ENCODE measurements at regions not wholly inside any gene's neighbourhood (a gene's known extent, or its start where the extent isn't known, plus 50 kb on each side); places are given as distances from the start of the nearest gene placed in this dataset.

DNA sequence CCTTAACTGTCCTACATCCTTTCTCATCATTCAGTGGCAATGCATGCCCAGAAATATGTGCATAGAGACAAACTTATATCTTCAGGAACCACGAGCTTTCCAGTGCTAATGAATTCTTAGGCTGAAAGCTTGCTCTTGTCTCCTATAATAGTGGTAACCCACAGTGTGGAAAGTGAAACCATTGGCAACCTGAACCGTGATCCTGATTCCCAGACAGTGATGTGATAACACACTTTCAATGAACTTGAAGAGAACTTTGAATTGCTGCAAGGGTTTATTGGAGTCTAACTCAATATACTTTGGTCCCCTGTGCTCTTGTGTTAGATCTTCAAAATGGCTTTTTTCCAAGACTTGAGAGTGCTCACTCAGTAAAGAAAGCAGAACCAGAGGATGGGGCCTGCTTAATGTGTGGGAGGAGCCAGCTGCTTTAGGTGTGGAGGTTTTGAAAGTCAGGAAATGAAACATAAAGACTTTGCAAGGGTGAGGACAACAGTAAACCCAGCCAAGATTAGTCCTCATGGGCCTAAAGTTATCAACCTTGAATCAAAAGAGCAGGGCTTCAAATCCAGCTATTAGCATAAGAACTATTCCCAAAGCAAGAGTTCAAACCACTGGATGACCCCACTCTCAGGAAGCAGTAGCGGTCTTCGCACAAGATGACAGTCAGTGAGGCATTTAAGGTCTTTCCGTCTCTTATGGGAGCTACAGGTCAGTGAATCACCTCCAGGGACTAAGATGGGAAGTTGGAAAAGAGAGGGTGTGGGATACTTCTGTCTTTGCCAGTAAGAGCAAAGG, 332.4 kb upstream of the NRP1 start:
- no peak overlapping the region for H3K4me2 ChIP-seq (ENCODE audit: control insufficient read depth, extremely low read depth, insufficient read depth, low read depth, low read length)
- H3K27me3 ChIP-seq (ENCODE audit: control insufficient read depth, extremely low read depth, insufficient read depth, low read length) = no peaks in the 10 kb centered on the region
- TF ChIP-seq EZH2 (IDR thresholded peaks at IDR 0.05; ENCODE audit: low read length) = no peak
- TF ChIP-seq, protein P1, sequence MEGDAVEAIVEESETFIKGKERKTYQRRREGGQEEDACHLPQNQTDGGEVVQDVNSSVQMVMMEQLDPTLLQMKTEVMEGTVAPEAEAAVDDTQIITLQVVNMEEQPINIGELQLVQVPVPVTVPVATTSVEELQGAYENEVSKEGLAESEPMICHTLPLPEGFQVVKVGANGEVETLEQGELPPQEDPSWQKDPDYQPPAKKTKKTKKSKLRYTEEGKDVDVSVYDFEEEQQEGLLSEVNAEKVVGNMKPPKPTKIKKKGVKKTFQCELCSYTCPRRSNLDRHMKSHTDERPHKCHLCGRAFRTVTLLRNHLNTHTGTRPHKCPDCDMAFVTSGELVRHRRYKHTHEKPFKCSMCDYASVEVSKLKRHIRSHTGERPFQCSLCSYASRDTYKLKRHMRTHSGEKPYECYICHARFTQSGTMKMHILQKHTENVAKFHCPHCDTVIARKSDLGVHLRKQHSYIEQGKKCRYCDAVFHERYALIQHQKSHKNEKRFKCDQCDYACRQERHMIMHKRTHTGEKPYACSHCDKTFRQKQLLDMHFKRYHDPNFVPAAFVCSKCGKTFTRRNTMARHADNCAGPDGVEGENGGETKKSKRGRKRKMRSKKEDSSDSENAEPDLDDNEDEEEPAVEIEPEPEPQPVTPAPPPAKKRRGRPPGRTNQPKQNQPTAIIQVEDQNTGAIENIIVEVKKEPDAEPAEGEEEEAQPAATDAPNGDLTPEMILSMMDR (optimal IDR thresholded peaks at IDR 0.05 in 1 of 3, IDR thresholded peaks at IDR 0.05 in 1 of 3, conservative IDR thresholded peaks at IDR 0.05 in 1 of 3; ENCODE audit: extremely low read depth in 1 of 3, insufficient read depth in 2 of 3, low read length in 3 of 3) = no peak
- FAIRE-seq = no peak
- no peaks in the 10 kb centered on the region for H4K20me1 ChIP-seq (ENCODE audit: control insufficient read depth, extremely low read depth, insufficient read depth, low read length)
- H3K4me3 ChIP-seq (ENCODE audit: control insufficient read depth in 2 of 3, extremely low read depth in 1 of 3, insufficient read depth in 2 of 3, low read depth in 1 of 3, low read length in 3 of 3) = no peak overlapping the region
- no peak overlapping the region for H3K9ac ChIP-seq (ENCODE audit: control insufficient read depth, extremely low read depth, insufficient read depth, low read length)
- no peak overlapping the region for H3K27ac ChIP-seq (ENCODE audit: control insufficient read depth, insufficient read depth, low read length)
- H3K36me3 ChIP-seq (ENCODE audit: control insufficient read depth in 2 of 2, extremely low read depth in 1 of 2, insufficient read depth in 2 of 2, low read length in 2 of 2) = no peaks in the 10 kb centered on the region
- no peaks in the 10 kb centered on the region for H3K79me2 ChIP-seq (ENCODE audit: control insufficient read depth, insufficient read depth, low read length)
- H3K9me3 ChIP-seq (ENCODE audit: control insufficient read depth, low read depth, low read length) = no peaks in the 10 kb centered on the region
- peaks cover 2% of the 10 kb centered on the region for H3K4me1 ChIP-seq (ENCODE audit: control insufficient read depth, extremely low read depth, insufficient read depth, low read length)
- no peak overlapping the region for H2AFZ ChIP-seq (ENCODE audit: control insufficient read depth, low read length)
- DNase-seq (ENCODE audit: low read depth, low spot score) = no peak
- H3K9me1 ChIP-seq (ENCODE audit: control insufficient read depth, extremely low read depth, insufficient read depth, low read length) = no peaks in the 10 kb centered on the region
- dilution Hi-C loops (cut with MboI; ENCODE audit: extremely low pct_ligation_motif_present, low sequenced_read_pairs) = no loop called here

DNA sequence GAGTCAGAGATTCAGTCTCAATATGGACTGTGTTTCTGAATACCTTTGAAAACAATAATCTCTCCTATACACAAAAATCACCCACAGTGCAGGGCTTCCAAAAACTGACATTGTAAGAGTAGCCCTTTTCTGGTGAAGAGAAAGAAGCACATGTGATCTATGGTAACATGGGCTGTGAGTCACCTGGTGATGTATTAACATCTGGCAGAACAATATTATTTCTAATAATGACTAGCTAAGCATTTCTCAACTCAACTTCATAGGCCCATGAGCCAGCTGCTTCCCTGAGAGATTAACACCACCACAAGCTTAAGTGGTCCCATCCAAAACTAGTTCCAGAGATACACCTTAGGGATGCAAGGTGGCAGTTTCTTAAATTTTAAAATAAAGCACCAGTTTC, 331.0 kb upstream of the NRP1 start:
- no peak overlapping the region for H3K9ac ChIP-seq (ENCODE audit: control insufficient read depth, extremely low read depth, insufficient read depth, low read length)
- no peaks in the 10 kb centered on the region for H3K27me3 ChIP-seq (ENCODE audit: control insufficient read depth, extremely low read depth, insufficient read depth, low read length)
- no peak overlapping the region for H3K4me3 ChIP-seq (ENCODE audit: control insufficient read depth in 2 of 3, extremely low read depth in 1 of 3, insufficient read depth in 2 of 3, low read depth in 1 of 3, low read length in 3 of 3)
- H3K36me3 ChIP-seq (ENCODE audit: control insufficient read depth in 2 of 2, extremely low read depth in 1 of 2, insufficient read depth in 2 of 2, low read length in 2 of 2) = no peaks in the 10 kb centered on the region
- H3K27ac ChIP-seq (ENCODE audit: control insufficient read depth, insufficient read depth, low read length) = no peak overlapping the region
- no peak overlapping the region for H2AFZ ChIP-seq (ENCODE audit: control insufficient read depth, low read length)
- peak; percentile 13 for DNase-seq (ENCODE audit: low read depth, low spot score)
- FAIRE-seq = no peak
- dilution Hi-C loops (cut with MboI; ENCODE audit: extremely low pct_ligation_motif_present, low sequenced_read_pairs) = no loop called here
- H3K4me2 ChIP-seq (ENCODE audit: control insufficient read depth, extremely low read depth, insufficient read depth, low read depth, low read length) = no peak overlapping the region
- H3K9me1 ChIP-seq (ENCODE audit: control insufficient read depth, extremely low read depth, insufficient read depth, low read length) = no peaks in the 10 kb centered on the region
- TF ChIP-seq EZH2 (IDR thresholded peaks at IDR 0.05; ENCODE audit: low read length) = no peak
- TF ChIP-seq, protein P1 (optimal IDR thresholded peaks at IDR 0.05 in 1 of 3, IDR thresholded peaks at IDR 0.05 in 1 of 3, conservative IDR thresholded peaks at IDR 0.05 in 1 of 3; ENCODE audit: extremely low read depth in 1 of 3, insufficient read depth in 2 of 3, low read length in 3 of 3) = no peak
- no peaks in the 10 kb centered on the region for H3K79me2 ChIP-seq (ENCODE audit: control insufficient read depth, insufficient read depth, low read length)
- H3K9me3 ChIP-seq (ENCODE audit: control insufficient read depth, low read depth, low read length) = no peaks in the 10 kb centered on the region
- no peaks in the 10 kb centered on the region for H4K20me1 ChIP-seq (ENCODE audit: control insufficient read depth, extremely low read depth, insufficient read depth, low read length)
- H3K4me1 ChIP-seq (ENCODE audit: control insufficient read depth, extremely low read depth, insufficient read depth, low read length) = peaks cover 9% of the 10 kb centered on the region

All from keratinocyte (primary cell).